HG03469 (cell line): ENCODE measurements at regions not wholly inside any gene's neighbourhood (a gene's known extent, or its start where the extent isn't known, plus 50 kb on each side); places are given as distances from the start of the nearest gene placed in this dataset.
"Not testable (repeated sequence)": the region's sequence is repeated elsewhere in the genome, so short reads cannot be mapped to it uniquely, and the experiment has no call there.

Experiments used
- ATAC-seq: cut with Tn5 transposase; IDR thresholded peaks from one replicate; pipeline ENCODE4 v1.9.1; 2021; ENCODE audit warnings: mild to moderate bottlenecking, moderate library complexity, moderate number of reproducible peaks; ENCODE audit not compliant: unreplicated experiment

- no peak for ATAC-seq
Observed at GRCh38 chr14:45633220-45633984, 380.4 kb upstream of the MIS18BP1 start.

DNA sequence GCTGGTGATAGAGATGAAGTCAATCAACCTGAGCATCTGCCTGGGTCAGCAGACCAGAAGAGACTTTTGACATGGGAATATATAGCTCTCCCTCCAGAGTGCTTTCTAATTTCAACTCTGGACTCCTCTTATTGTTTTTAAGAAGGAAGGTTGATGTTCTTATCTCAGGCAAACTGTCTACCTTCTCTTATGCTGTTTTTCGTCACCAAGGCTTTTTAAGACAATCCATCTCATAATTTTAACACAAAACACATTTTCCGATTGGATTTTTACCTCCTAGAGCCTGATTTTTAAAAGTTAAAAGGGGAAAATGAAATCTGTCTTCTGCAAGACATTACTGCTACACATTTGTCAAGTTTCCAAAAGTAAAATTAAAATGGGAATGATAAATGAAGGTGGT is 368.7 kb upstream of the MIS18BP1 start:
- ATAC-seq = no peak

GRCh38 chr14:45619831-45620230 is 366.8 kb upstream of the MIS18BP1 start:
- ATAC-seq = no peak

DNA sequence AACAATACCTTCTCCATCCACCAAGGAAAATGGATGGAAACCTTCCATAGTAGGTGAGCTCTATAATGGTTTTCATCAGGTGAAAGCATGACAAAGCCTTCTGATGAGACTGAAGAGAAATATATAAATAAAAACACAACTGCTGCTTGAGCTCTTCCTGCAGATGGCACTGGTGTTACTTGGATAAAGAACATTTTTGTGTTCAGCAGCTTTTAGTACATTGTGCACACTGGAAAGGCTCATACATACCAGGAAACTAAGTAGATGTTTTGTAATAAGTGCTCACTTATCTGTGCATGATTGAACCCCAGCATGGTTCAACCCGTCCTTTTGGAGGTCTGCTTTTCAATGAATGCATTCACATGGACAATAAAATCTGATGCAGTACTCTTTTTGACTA is 357.3 kb upstream of the MIS18BP1 start:
- no peak for ATAC-seq

DNA sequence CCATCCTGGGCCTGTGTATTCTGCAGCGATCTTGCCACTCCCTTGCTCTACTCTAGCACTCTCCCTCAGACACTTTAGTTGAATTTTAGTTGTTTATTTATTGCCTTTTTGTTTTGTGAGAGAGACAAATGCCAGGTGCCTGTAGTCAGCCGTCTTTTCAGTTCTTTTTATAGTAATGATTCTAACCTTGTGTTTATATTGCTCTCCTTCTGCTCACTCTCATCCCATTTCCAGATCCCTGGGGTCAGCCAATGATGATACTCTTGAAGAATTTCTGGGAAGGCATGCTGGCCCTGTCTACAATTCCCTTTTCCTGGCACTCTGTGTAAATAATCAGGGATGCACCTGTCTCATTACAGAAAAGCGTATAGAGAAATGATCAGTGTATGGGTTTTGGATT is 334.1 kb upstream of the MIS18BP1 start:
- ATAC-seq = no peak

DNA sequence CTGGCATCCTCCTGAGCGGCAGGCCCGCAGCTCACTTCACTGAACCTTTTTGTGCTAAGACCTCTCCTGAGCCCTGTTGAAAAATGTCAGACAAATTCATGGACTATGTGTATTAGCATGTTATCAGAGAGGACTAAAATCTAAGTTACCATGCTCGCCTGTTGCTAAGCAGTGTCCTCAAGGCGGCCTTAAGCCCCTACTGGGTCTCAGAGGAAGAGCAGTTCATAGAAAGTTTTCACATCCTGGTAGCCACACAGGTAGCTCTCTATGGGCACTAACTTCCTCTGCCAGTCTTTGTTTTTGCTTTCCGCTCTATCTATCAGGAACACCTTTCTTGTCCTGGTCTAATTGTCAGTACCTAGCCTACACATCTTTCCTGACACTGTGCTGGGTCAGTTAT is 306.6 kb upstream of the MIS18BP1 start:
- no peak for ATAC-seq

DNA sequence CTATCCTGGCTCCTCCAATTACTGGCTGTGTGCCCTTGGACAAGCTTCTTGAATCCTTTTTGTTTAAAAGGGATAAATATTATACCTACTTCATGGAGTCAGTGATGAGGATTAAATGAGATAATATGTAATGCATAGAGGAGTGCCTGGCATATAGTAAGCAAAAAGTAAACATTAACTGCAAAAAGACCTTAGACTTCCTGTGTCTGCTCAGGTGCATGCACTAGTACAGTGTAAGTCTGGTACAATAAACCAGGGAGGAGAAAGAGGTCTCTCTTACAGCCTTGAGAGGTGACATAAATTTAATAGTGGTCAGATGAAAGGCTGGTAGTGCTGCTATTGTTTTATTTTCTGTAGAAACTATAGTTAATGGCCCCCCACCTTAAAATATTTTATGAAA is 305.2 kb upstream of the MIS18BP1 start:
- no peak for ATAC-seq

GRCh38 chr14:45553981-45554380 is 301.0 kb upstream of the MIS18BP1 start:
- no peak for ATAC-seq

GRCh38 chr14:45551240-45551820 is 298.3 kb upstream of the MIS18BP1 start:
- ATAC-seq = not testable (repeated sequence)

- ATAC-seq = no peak
Observed at GRCh38 chr14:45531022-45531421, 278.0 kb upstream of the MIS18BP1 start.

- ATAC-seq = no peak
Observed at GRCh38 chr14:45526715-45527549, 273.9 kb upstream of the MIS18BP1 start.

- ATAC-seq = no peak
Observed at GRCh38 chr14:45519766-45520165, 266.8 kb upstream of the MIS18BP1 start.

DNA sequence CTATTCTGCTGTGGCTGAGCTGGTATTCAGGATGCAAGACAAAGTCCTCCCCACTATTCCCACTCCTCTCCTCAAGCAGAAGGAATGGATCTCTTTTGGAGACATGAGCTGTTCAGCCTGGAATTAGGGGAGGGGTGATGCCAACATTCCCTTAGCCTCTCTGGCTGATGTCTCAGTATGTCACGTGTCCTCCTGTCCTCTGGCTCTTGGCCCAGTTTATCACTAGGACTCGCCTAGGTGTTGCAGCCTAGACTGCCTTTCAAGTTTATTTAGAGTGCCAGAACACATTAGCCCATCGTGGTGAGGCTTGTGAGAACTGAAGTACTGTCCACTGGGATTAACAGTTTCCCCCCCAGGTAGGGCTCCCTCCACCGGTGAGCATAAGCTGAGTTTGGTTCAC is 239.9 kb upstream of the MIS18BP1 start:
- no peak for ATAC-seq

DNA sequence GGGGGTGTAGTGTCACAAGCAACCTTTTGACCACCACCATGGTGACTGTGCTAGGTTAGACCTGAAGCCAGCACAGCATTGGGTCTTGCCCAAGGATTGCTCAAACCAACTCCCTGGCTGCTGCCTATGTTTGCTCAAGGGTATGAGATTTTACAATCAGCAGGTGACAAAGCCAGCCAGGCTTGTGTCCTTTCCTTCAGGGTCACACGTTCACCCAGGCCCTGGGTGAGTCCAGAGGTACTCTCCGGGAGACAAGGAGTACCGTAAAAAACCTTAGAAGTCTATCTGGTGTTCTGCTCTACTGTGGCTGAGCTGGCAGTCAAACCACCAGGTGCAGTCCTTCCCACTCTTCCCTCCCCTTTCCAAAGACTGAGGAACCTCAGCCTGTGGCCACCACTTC is 238.9 kb upstream of the MIS18BP1 start:
- ATAC-seq = no peak

DNA sequence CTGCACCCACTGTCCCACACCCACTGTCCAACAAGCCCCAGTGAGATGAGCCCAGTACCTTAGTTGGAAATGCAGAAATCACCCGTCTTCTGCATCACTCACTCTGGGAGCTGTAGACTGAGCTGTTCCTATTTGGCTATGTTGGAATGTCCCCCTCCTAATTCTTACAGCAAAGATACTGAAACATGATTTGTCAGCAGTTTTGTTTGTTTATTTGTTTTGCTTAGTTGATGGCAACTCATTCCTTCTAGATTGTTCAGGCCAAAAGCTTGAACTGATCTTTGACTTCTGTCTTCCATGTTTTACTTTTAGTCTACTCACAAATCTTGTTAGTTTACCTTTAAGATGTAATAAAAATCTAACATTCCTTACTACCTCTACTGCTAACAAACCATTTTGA is 233.6 kb upstream of the MIS18BP1 start:
- no peak for ATAC-seq

DNA sequence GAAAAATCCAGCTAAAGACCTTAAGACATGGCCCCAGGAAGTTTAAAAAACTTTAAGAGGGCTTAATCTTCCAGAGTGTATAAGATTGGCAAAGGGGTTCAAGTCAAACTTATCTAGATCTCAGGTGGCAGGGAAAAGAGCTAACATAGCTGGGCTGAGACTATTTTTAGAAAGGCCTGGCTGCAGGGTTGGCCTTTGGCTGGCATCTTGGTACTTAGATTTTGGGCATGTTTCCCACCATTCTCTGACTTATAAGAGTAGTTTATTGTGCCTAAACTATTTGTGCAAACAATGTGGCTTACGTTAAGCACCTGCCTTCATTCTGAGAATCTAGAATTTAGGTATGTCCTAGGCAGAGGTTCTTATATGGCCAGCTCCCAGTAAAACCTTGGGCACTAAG is 214.0 kb upstream of the MIS18BP1 start:
- ATAC-seq = no peak

- no peak for ATAC-seq
Observed at GRCh38 chr14:45434221-45434620, 181.2 kb upstream of the MIS18BP1 start.

DNA sequence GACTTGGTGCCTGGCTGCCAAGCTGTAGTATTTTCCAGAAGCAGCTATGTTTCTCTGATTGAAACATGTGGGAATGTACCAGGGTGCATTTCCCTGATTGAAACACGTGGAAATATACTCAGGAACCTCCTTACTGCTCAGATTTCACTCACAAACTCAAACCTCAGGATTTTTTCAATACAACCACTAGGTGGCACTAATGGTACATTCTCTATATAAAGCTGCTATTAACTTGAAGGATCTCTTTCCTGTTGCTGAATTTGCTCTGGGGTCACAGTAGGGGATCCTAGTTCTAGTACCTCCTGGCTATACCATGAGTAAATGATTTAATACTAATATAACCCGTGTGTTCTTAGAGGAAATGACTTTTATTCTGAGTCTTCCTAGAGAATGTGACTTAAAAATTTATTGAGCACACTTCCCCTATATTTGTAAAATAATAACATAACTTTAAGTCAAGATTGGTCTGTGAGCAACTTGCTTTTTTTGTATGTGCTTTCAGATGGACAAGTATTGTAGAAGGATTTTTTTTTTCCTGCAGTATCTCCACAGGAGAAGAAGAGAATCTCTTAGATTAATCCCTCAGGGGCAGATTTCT is 173.8 kb upstream of the MIS18BP1 start:
- ATAC-seq = peak; percentile 75

DNA sequence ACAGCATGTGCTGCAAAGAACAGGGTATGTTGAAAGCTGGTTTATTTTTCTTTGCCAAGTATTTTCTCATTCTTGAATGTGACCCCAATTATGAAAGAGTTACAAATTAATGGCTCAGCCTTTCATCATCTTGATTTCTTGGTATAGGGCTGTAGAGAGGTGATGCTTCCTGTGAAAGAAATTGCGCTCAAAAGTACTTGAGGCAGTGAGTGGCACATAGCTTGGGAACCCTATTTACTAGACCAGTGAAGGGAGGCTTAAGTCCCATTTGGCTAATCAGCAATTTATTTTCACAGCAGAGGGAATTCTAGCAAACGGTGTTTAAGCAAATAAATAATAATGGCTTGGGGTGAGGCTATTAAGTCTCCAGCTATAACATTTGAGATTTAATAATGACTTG is 153.9 kb upstream of the MIS18BP1 start:
- ATAC-seq = no peak

DNA sequence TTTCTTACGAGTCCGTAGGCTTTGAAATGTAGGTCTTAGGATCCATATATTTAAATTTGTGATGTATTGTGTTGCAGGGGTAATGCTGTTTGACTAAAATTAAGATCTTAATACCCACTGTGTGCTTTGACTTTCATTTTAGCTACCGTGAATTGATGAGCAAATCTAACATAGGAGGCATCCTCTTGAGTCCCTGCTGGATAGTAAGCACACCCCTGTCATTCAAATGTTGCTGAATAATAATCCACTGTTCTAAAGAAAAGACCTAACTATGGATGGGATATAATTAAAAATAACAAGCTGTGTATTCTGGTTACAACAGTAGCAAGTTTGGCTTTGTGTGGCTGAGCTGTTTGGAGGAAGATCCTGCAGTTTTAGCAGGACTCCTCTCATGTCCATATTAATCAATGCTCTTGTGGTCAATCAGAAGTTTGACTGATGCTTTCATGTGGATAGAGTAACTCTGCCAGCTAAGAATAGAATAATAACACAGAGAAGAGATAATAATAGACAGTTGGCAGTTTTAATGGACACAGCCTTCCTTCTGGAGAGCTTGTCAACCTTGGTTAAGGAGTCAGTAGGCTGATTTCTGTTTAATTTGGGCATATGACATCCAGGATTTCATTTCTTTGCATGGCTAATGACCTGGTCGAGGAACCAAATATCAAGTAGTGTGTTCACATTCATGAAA is 148.1 kb upstream of the MIS18BP1 start:
- no peak for ATAC-seq

DNA sequence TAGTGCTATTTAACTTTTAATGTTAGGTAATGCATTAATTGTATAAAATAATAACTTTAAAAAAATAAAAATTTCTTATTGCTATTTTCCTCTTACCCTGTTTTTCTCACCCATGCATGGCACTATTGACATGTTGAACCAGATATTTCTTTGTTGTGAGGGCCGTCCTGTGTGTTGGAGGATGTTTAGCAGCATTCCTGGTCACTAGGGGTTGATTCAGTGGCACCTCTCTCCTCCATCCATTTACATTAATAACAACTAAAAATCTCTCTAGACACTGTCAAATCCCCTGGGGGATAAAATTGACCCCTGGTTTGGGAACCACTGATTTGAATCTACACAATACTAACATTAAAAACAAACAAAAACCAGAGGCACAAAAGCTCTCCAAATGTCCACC is 147.5 kb upstream of the MIS18BP1 start:
- no peak for ATAC-seq
